ENCODE measurements at regions not wholly inside any gene's neighbourhood (a gene's known extent, or its start where the extent isn't known, plus 50 kb on each side); places are given as distances from the start of the nearest gene placed in this dataset.

DNA sequence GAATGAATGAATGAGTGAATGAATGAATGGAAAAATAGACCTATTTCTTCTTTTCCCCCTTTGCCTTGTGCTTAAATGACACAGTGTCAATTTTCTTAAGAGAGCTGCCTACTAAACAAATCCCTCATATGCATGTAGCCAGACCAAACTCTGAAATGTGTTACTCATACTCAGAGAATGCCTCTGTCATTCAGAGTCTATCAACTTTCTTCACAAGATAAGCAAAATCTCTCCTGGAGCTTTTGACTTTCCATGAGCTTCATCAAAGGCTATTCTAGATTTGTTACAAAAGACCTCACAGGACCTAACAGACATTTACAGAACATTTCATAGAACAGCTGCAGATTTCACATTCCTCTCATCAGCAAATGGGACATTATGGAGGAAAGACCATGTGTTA lies 275.7 kb upstream of the MSX2 start:
- H3K27me3 ChIP-seq: peaks cover 0 to 43% (median 0%) of the 10 kb centered on the region in 4 donors
- no peak for DNase-seq

GRCh38 chr5:174453690-174454089 lies 270.7 kb upstream of the MSX2 start:
- intact Hi-C loops (cut with DNase I): no loop called here
- no peak overlapping the region for H3K27ac ChIP-seq
- no peak overlapping the region for H3K4me3 ChIP-seq
- no peaks in the 10 kb centered on the region for H3K36me3 ChIP-seq
- TF ChIP-seq POLR2A (IDR thresholded peaks at IDR 0.05) (no peak), CTCF (IDR thresholded peaks at IDR 0.05) (no peak)
- 74 to 92% methylated on average over 2 of the region's 2 CpGs for WGBS, 2 donors
- DNase-seq: no peak
- no peaks in the 10 kb centered on the region for H3K4me1 ChIP-seq
- H3K27me3 ChIP-seq: peaks cover 0 to 37% (median 0%) of the 10 kb centered on the region in 4 donors
- H3K9me3 ChIP-seq: no peaks in the 10 kb centered on the region

More for the DNA sequence above, 275.7 kb upstream of the MSX2 start:
- intact Hi-C loops (cut with DNase I): no loop called here
- no peaks in the 10 kb centered on the region for H3K36me3 ChIP-seq
- no peak for TF ChIP-seq POLR2A (IDR thresholded peaks at IDR 0.05)
- TF ChIP-seq CTCF (IDR thresholded peaks at IDR 0.05): no peak
- no peaks in the 10 kb centered on the region for H3K4me1 ChIP-seq
- H3K27ac ChIP-seq: no peak overlapping the region
- no peak overlapping the region for H3K4me3 ChIP-seq
- no peaks in the 10 kb centered on the region for H3K9me3 ChIP-seq

DNA sequence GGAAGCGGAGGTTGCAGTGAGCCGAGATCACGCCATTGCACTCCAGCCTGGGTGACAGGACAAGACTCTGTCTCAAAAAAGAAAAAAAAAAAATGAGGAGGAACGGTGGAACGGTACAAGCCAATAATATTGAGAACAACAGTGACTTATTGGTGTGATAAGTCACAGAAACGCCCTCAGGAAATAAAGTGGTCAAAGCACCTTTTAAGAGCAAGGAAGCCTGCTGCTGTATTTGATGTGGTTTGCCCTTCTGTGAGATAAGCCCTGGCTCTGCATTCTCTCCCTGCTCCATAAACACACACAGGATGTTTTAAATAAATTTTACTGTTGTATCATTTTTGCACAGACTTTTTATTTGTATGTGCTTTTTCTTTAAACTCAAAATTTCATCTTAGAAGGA lies 269.9 kb upstream of the MSX2 start:
- DNase-seq: no peak

GRCh38 chr5:174454890-174455289 lies 269.5 kb upstream of the MSX2 start:
- H3K9me3 ChIP-seq: no peaks in the 10 kb centered on the region
- peaks cover 0 to 25% (median 0%) of the 10 kb centered on the region in 4 donors for H3K27me3 ChIP-seq
- TF ChIP-seq POLR2A (IDR thresholded peaks at IDR 0.05) (no peak), CTCF (IDR thresholded peaks at IDR 0.05) (no peak)
- intact Hi-C loops (cut with DNase I): no loop called here
- DNase-seq: no peak
- no peaks in the 10 kb centered on the region for H3K36me3 ChIP-seq
- WGBS, 2 donors: 65 to 80% methylated on average over 3 of the region's 3 CpGs
- no peak overlapping the region for H3K27ac ChIP-seq
- no peak overlapping the region for H3K4me3 ChIP-seq
- H3K4me1 ChIP-seq: peaks cover 0 to 4% (median 0%) of the 10 kb centered on the region in 3 donors

More for the DNA sequence above, 269.9 kb upstream of the MSX2 start:
- no peaks in the 10 kb centered on the region for H3K4me1 ChIP-seq
- no peaks in the 10 kb centered on the region for H3K9me3 ChIP-seq
- 65 to 68% methylated on average over 6 of the region's 6 CpGs for WGBS, 2 donors
- H3K36me3 ChIP-seq: no peaks in the 10 kb centered on the region
- no peak overlapping the region for H3K27ac ChIP-seq
- no peak for TF ChIP-seq CTCF (IDR thresholded peaks at IDR 0.05)
- no peak for TF ChIP-seq POLR2A (IDR thresholded peaks at IDR 0.05)
- H3K4me3 ChIP-seq: no peak overlapping the region
- H3K27me3 ChIP-seq: peaks cover 0 to 29% (median 0%) of the 10 kb centered on the region in 4 donors
- intact Hi-C loops (cut with DNase I): no loop called here

DNA sequence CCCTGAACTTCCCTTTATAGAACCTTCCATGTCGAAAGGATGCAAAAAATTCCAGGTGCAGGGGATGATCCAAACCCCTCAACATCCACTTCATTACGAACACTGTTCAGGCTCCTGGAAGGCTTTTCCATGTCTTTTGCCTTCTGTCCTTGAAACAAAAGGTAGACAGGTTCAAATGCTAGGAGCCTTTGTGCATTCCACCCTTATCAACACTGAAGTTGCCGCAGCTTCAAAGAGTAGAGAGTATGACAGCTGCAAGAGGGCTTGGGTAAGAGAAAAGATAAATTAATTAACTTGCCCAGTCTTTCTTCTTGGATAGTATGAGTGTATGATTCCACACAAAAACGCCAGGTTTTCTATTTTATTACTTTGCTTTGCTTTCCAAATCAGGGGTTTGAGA lies 269.1 kb upstream of the MSX2 start:
- intact Hi-C loops (cut with DNase I): no loop called here
- Histone ChIP-seq H3K9me3 (no peaks in the 10 kb centered on the region), H3K27ac (no peak overlapping the region), H3K4me1 (peaks cover 0 to 7% (median 0%) of the 10 kb centered on the region in 3 donors), H3K4me3 (no peak overlapping the region), H3K36me3 (no peaks in the 10 kb centered on the region), H3K27me3 (peaks cover 0 to 22% (median 0%) of the 10 kb centered on the region in 4 donors)
- TF ChIP-seq CTCF (IDR thresholded peaks at IDR 0.05): no peak
- TF ChIP-seq POLR2A (IDR thresholded peaks at IDR 0.05): no peak
- WGBS, 2 donors: 58 to 69% methylated on average over 4 of the region's 4 CpGs
- DNase-seq: no peak
